GM12878 (cell line): ENCODE measurements at regions not wholly inside any gene's neighbourhood (a gene's known extent, or its start where the extent isn't known, plus 50 kb on each side); places are given as distances from the start of the nearest gene placed in this dataset.

Source experiments
- CTCF ChIP-seq, 3 experiments: IDR thresholded peaks in 2 of 3; conservative IDR thresholded peaks in 1 of 3; 2 replicates each; pipeline ENCODE4 v1.5.1; 2011; ENCODE audit warnings: low read depth in 3 of 3, low read length in 3 of 3, mild to moderate bottlenecking in 3 of 3, control low read depth in 2 of 3, moderate library complexity in 2 of 3, inconsistent platforms in 1 of 3, mixed read lengths in 1 of 3; ENCODE audit not compliant: control insufficient read depth in 2 of 3, insufficient read depth in 1 of 3; ENCODE audit errors: extremely low read depth in 1 of 3
- SMARCA5 ChIP-seq: fragments of 450-650 bp; IDR thresholded peaks from 2 replicates; pipeline ENCODE4 v1.6.1; 2017; ENCODE audit warnings: mild to moderate bottlenecking
- STAT3 ChIP-seq: IDR thresholded peaks from 2 replicates; pipeline ENCODE4 v1.6.1; 2011; ENCODE audit warnings: low read depth, low read length, improper control_type of control experiment

- TF ChIP-seq CTCF (IDR thresholded peaks at IDR 0.05 in 2 of 3, conservative IDR thresholded peaks at IDR 0.05 in 1 of 3; ENCODE audit: control insufficient read depth in 2 of 3, extremely low read depth in 1 of 3, insufficient read depth in 1 of 3, low read depth in 3 of 3, low read length in 3 of 3) (no peak), STAT3 (no peak), SMARCA5 (no peak)
Measured at GRCh38 chr17:79288950-79289349, 214.3 kb downstream of the ENGASE start.
